ENCODE measurements at regions not wholly inside any gene's neighbourhood (a gene's known extent, or its start where the extent isn't known, plus 50 kb on each side); places are given as distances from the start of the nearest gene placed in this dataset.

- Mint-ChIP-seq H3K27ac (no peak overlapping the region), H3K27me3 (ENCODE audit: insufficient read depth, low read depth, poor library complexity) (no peaks in the 10 kb centered on the region), H3K36me3 (ENCODE audit: low read depth) (no peaks in the 10 kb centered on the region), H3K4me1 (no peaks in the 10 kb centered on the region), H3K9me3 (no peaks in the 10 kb centered on the region; the same call in 2 of the 3 replicates), H3K4me3 (no peak overlapping the region)
- Histone ChIP-seq H2AFZ (no peak overlapping the region), H3K27ac (ENCODE audit: low read depth) (no peak overlapping the region), H3K4me1 (ENCODE audit: insufficient read depth) (no peaks in the 10 kb centered on the region), H4K20me1 (replicated peaks; ENCODE audit: insufficient read depth) (peaks cover 2% of the 10 kb centered on the region; the same call in 1 of the 2 replicates), H3K4me3 (no peak overlapping the region), H3K27me3 (ENCODE audit: insufficient read depth) (no peaks in the 10 kb centered on the region; the same call in 1 of the 2 replicates), H3K9me2 (ENCODE audit: insufficient read depth) (peaks cover 11% of the 10 kb centered on the region; the same call in 1 of the 2 replicates), H3K4me2 (no peak overlapping the region), H3K36me3 (ENCODE audit: insufficient read depth) (no peaks in the 10 kb centered on the region), H3K79me2 (replicated peaks; ENCODE audit: insufficient read depth) (no peaks in the 10 kb centered on the region), H3F3A (replicated peaks; ENCODE audit: low read depth) (no peaks in the 10 kb centered on the region)
- DNase-seq (ENCODE audit: low spot score) (no peak), ATAC-seq (no peak)
- TF ChIP-seq CREB1 (CRISPR knock-in tag; IDR thresholded peaks at IDR 0.05; ENCODE audit: low read depth) (no peak), STAT1 (IDR thresholded peaks at IDR 0.05; ENCODE audit: unreplicated experiment) (no peak), ETS1 (IDR thresholded peaks at IDR 0.05) (no peak), POLR2AphosphoS5 (IDR thresholded peaks at IDR 0.05; ENCODE audit: low read depth) (no peak), REST (IDR thresholded peaks at IDR 0.05; ENCODE audit: unreplicated experiment) (no peak), CTCF (conservative IDR thresholded peaks at IDR 0.05; ENCODE audit: low read depth in 2 of 2) (no peak), ZNF331 (CRISPR knock-in tag; IDR thresholded peaks at IDR 0.05; ENCODE audit: low read depth) (no peak), JUNB (IDR thresholded peaks at IDR 0.05; ENCODE audit: unreplicated experiment) (no peak), NANOG (IDR thresholded peaks at IDR 0.05; ENCODE audit: borderline replicate concordance) (no peak), ZNF114 (CRISPR knock-in tag; IDR thresholded peaks at IDR 0.05) (no peak), EZH2 (IDR thresholded peaks at IDR 0.05; ENCODE audit: low read depth, unreplicated experiment) (no peak)
- TF ChIP-seq, protein P1, sequence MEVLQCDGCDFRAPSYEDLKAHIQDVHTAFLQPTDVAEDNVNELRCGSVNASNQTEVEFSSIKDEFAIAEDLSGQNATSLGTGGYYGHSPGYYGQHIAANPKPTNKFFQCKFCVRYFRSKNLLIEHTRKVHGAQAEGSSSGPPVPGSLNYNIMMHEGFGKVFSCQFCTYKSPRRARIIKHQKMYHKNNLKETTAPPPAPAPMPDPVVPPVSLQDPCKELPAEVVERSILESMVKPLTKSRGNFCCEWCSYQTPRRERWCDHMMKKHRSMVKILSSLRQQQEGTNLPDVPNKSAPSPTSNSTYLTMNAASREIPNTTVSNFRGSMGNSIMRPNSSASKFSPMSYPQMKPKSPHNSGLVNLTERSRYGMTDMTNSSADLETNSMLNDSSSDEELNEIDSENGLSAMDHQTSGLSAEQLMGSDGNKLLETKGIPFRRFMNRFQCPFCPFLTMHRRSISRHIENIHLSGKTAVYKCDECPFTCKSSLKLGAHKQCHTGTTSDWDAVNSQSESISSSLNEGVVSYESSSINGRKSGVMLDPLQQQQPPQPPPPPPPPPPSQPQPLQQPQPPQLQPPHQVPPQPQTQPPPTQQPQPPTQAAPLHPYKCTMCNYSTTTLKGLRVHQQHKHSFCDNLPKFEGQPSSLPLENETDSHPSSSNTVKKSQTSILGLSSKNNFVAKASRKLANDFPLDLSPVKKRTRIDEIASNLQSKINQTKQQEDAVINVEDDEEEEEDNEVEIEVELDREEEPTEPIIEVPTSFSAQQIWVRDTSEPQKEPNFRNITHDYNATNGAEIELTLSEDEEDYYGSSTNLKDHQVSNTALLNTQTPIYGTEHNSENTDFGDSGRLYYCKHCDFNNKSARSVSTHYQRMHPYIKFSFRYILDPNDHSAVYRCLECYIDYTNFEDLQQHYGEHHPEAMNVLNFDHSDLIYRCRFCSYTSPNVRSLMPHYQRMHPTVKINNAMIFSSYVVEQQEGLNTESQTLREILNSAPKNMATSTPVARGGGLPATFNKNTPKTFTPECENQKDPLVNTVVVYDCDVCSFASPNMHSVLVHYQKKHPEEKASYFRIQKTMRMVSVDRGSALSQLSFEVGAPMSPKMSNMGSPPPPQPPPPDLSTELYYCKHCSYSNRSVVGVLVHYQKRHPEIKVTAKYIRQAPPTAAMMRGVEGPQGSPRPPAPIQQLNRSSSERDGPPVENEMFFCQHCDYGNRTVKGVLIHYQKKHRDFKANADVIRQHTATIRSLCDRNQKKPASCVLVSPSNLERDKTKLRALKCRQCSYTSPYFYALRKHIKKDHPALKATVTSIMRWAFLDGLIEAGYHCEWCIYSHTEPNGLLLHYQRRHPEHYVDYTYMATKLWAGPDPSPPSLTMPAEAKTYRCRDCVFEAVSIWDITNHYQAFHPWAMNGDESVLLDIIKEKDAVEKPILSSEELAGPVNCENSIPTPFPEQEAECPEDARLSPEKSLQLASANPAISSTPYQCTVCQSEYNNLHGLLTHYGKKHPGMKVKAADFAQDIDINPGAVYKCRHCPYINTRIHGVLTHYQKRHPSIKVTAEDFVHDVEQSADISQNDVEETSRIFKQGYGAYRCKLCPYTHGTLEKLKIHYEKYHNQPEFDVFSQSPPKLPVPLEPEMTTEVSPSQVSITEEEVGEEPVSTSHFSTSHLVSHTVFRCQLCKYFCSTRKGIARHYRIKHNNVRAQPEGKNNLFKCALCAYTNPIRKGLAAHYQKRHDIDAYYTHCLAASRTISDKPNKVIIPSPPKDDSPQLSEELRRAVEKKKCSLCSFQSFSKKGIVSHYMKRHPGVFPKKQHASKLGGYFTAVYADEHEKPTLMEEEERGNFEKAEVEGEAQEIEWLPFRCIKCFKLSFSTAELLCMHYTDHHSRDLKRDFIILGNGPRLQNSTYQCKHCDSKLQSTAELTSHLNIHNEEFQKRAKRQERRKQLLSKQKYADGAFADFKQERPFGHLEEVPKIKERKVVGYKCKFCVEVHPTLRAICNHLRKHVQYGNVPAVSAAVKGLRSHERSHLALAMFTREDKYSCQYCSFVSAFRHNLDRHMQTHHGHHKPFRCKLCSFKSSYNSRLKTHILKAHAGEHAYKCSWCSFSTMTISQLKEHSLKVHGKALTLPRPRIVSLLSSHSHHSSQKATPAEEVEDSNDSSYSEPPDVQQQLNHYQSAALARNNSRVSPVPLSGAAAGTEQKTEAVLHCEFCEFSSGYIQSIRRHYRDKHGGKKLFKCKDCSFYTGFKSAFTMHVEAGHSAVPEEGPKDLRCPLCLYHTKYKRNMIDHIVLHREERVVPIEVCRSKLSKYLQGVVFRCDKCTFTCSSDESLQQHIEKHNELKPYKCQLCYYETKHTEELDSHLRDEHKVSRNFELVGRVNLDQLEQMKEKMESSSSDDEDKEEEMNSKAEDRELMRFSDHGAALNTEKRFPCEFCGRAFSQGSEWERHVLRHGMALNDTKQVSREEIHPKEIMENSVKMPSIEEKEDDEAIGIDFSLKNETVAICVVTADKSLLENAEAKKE (CRISPR knock-in tag; IDR thresholded peaks at IDR 0.05): no peak
These were observed 125.9 kb upstream of the NTF3 start for GRCh38 chr12:5305886-5306545.
